Activated naive CD4-positive, alpha-beta T cell treated with anti-CD3 and anti-CD28 coated beads for 36 hours (primary cell): ENCODE measurements at regions not wholly inside any gene's neighbourhood (a gene's known extent, or its start where the extent isn't known, plus 50 kb on each side); places are given as distances from the start of the nearest gene placed in this dataset.

Source experiments
- CTCF ChIA-PET: fragments of 350-600 bp; sonication (Branson Sonifier 250); formaldehyde crosslinking; loops from one replicate; lab custom pipeline; 2021; ENCODE audit warnings: antibody characterized with exemption; lab: Charles Lee
- DNase-seq: peaks from one replicate; pipeline ENCODE4 v3.0.0-alpha.2; 2020
- H3K27ac Mint-ChIP-seq: one replicate; pipeline ENCODE4 v1.8.0; 2021; ENCODE audit warnings: mild to moderate bottlenecking, mixed read lengths
- H3K27me3 Mint-ChIP-seq: one replicate; pipeline ENCODE4 v1.8.0; 2021; ENCODE audit warnings: low read depth, mixed read lengths
- H3K36me3 Mint-ChIP-seq: one replicate; pipeline ENCODE4 v1.8.0; 2021; ENCODE audit warnings: low read depth, mixed read lengths
- H3K4me1 Mint-ChIP-seq: one replicate; pipeline ENCODE4 v1.8.0; 2021; ENCODE audit warnings: low read depth, mixed read lengths
- H3K4me3 Mint-ChIP-seq: one replicate; pipeline ENCODE4 v1.8.0; 2021; ENCODE audit warnings: mild to moderate bottlenecking, moderate library complexity, mixed read lengths
- H3K9me3 Mint-ChIP-seq: one replicate; pipeline ENCODE4 v1.8.0; 2021; ENCODE audit warnings: mixed read lengths
- intact Hi-C: fragments of 100-400 bp; cut with micrococcal nuclease; formaldehyde crosslinking; loops from one replicate; pipeline ENCODE4 v1.15.1; 2023

GRCh38 chr3:117580806-117581205 lies 871.2 kb downstream of the TUSC7 start:
- no peak for DNase-seq
- CTCF ChIA-PET = no interaction called here
- no peaks in the 10 kb centered on the region for H3K27me3 Mint-ChIP-seq
- no peaks in the 10 kb centered on the region for H3K36me3 Mint-ChIP-seq
- no peak overlapping the region for H3K4me3 Mint-ChIP-seq
- intact Hi-C loops = no loop called here
- peaks cover 13% of the 10 kb centered on the region for H3K9me3 Mint-ChIP-seq
- no peak overlapping the region for H3K27ac Mint-ChIP-seq
- no peaks in the 10 kb centered on the region for H3K4me1 Mint-ChIP-seq

GRCh38 chr3:117586161-117586560 lies 876.6 kb downstream of the TUSC7 start:
- CTCF ChIA-PET = no interaction called here
- no peaks in the 10 kb centered on the region for H3K36me3 Mint-ChIP-seq
- no peaks in the 10 kb centered on the region for H3K4me1 Mint-ChIP-seq
- peaks cover 1% of the 10 kb centered on the region for H3K9me3 Mint-ChIP-seq
- H3K27me3 Mint-ChIP-seq = no peaks in the 10 kb centered on the region
- no peak for DNase-seq
- intact Hi-C loops = no loop called here
- no peak overlapping the region for H3K27ac Mint-ChIP-seq
- H3K4me3 Mint-ChIP-seq = no peak overlapping the region

- Mint-ChIP-seq H3K9me3 (peaks cover 3% of the 10 kb centered on the region), H3K27ac (no peak overlapping the region), H3K27me3 (no peaks in the 10 kb centered on the region), H3K36me3 (no peaks in the 10 kb centered on the region), H3K4me3 (no peak overlapping the region), H3K4me1 (no peaks in the 10 kb centered on the region)
- CTCF ChIA-PET = no interaction called here
- intact Hi-C loops = no loop called here
- no peak for DNase-seq
Measured at GRCh38 chr3:117587416-117587815, 877.8 kb downstream of the TUSC7 start.

DNA sequence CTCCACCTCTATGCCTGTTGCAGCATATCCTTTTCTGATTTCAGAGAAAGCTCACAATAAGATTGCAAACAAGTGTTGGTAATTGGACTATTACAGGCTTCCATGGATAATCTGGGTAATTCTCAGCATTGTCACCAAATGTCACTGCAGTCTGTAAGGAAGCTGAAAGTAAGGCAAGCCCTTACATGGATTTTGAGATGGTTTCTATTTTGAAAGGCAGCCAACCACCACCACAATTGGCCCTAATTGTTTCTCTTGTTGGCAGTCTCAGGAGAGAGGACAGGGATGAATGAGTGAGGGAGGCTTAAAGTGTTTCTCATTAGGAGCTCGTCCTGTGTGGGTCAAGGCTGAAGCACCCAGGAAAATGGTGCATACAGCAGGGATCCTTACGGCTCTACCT lies 879.9 kb downstream of the TUSC7 start:
- Mint-ChIP-seq H3K4me3 (no peak overlapping the region), H3K9me3 (peaks cover 1% of the 10 kb centered on the region), H3K27me3 (no peaks in the 10 kb centered on the region), H3K36me3 (no peaks in the 10 kb centered on the region), H3K4me1 (no peaks in the 10 kb centered on the region), H3K27ac (no peak overlapping the region)
- CTCF ChIA-PET = no interaction called here
- no peak for DNase-seq
- intact Hi-C loops = no loop called here

DNA sequence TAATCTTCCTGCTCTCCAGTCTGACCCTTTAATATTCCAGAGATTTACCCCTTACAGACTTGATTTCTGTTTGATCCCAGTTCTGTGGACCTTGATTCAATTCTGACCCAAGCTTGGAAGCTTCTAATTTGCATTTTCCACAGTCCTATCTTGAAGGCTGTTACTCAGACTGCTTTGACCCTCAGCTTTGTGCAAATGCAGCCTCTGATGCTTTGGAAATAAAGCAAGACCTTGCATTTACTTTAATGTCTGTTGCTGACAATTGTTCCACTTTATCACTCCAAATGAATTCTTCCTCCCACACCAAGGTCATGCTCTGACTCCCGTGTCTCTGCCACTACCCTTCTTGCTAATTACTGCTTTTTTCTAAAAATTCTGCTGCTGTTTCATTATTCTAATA lies 886.0 kb downstream of the TUSC7 start:
- no peak for DNase-seq
- no peaks in the 10 kb centered on the region for H3K27me3 Mint-ChIP-seq
- no peak overlapping the region for H3K4me3 Mint-ChIP-seq
- no peaks in the 10 kb centered on the region for H3K4me1 Mint-ChIP-seq
- intact Hi-C loops = no loop called here
- H3K9me3 Mint-ChIP-seq = peaks cover 1% of the 10 kb centered on the region
- CTCF ChIA-PET = no interaction called here
- no peaks in the 10 kb centered on the region for H3K36me3 Mint-ChIP-seq
- no peak overlapping the region for H3K27ac Mint-ChIP-seq

- DNase-seq = no peak
- no peak overlapping the region for H3K27ac Mint-ChIP-seq
- no peak overlapping the region for H3K4me3 Mint-ChIP-seq
- no peaks in the 10 kb centered on the region for H3K27me3 Mint-ChIP-seq
- no peaks in the 10 kb centered on the region for H3K36me3 Mint-ChIP-seq
- CTCF ChIA-PET = no interaction called here
- no peaks in the 10 kb centered on the region for H3K4me1 Mint-ChIP-seq
- intact Hi-C loops = no loop called here
- H3K9me3 Mint-ChIP-seq = peaks cover 1% of the 10 kb centered on the region
Measured at GRCh38 chr3:117596503-117596902, 886.9 kb downstream of the TUSC7 start.

DNA sequence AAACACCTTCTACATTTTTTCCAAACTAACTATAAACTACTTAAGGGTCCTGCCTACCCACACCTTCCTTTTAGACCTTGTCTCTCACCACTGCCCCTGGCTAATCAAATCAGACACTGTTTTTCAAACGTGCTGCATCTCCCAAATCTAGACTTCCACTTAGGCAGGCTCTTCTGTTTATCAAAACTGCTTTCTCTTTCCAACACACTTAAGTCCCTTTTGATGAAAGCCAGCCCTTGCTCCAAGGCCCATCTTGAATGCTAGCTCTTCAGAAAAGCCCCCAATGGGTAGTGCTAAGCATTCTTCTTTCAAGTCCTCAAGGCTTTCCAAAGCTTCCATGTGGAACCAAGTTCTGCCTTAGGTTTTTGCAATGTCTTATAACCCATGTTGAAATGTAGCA lies 888.3 kb downstream of the TUSC7 start:
- Mint-ChIP-seq H3K36me3 (no peaks in the 10 kb centered on the region), H3K4me3 (no peak overlapping the region), H3K9me3 (peaks cover 2% of the 10 kb centered on the region), H3K27me3 (no peaks in the 10 kb centered on the region), H3K27ac (no peak overlapping the region), H3K4me1 (no peaks in the 10 kb centered on the region)
- CTCF ChIA-PET = no interaction called here
- DNase-seq = no peak
- intact Hi-C loops = no loop called here

DNA sequence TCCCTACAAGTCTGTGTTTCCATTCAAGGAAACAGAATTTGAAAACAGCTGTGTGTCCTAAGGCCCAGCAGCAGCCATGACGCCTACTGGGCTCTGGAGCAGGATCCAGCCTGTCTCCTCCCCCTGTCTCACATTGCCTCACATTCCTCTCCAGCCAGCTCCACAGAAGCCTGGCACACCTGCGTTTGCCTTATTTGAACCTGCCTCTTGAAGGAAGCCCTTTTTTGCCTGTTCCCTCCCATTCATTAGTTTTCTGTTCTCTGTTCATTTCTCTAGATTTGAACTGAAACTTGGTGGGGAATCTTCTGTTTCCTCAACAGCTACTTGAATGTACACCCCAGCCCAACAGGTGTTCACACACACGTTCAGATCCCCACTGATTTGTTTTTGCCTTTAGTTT lies 890.5 kb downstream of the TUSC7 start:
- CTCF ChIA-PET = no interaction called here
- H3K9me3 Mint-ChIP-seq = peaks cover 2% of the 10 kb centered on the region
- H3K27ac Mint-ChIP-seq = no peak overlapping the region
- no peak overlapping the region for H3K4me3 Mint-ChIP-seq
- H3K36me3 Mint-ChIP-seq = no peaks in the 10 kb centered on the region
- DNase-seq = no peak
- intact Hi-C loops = no loop called here
- H3K4me1 Mint-ChIP-seq = no peaks in the 10 kb centered on the region
- no peaks in the 10 kb centered on the region for H3K27me3 Mint-ChIP-seq

- Mint-ChIP-seq H3K4me3 (no peak overlapping the region), H3K9me3 (peaks cover 2% of the 10 kb centered on the region), H3K36me3 (no peaks in the 10 kb centered on the region), H3K27ac (no peak overlapping the region), H3K4me1 (no peaks in the 10 kb centered on the region), H3K27me3 (no peaks in the 10 kb centered on the region)
- intact Hi-C loops = no loop called here
- CTCF ChIA-PET = no interaction called here
- DNase-seq = no peak
Measured at GRCh38 chr3:117600666-117601065, 891.1 kb downstream of the TUSC7 start.

- CTCF ChIA-PET = no interaction called here
- no peak for DNase-seq
- H3K27me3 Mint-ChIP-seq = no peaks in the 10 kb centered on the region
- H3K4me1 Mint-ChIP-seq = no peaks in the 10 kb centered on the region
- H3K9me3 Mint-ChIP-seq = peaks cover 2% of the 10 kb centered on the region
- no peak overlapping the region for H3K27ac Mint-ChIP-seq
- intact Hi-C loops = no loop called here
- no peak overlapping the region for H3K4me3 Mint-ChIP-seq
- H3K36me3 Mint-ChIP-seq = no peaks in the 10 kb centered on the region
Measured at GRCh38 chr3:117602058-117602644, 892.6 kb downstream of the TUSC7 start.

- H3K27me3 Mint-ChIP-seq = no peaks in the 10 kb centered on the region
- no peaks in the 10 kb centered on the region for H3K4me1 Mint-ChIP-seq
- H3K9me3 Mint-ChIP-seq = peaks cover 2% of the 10 kb centered on the region
- no peak overlapping the region for H3K4me3 Mint-ChIP-seq
- intact Hi-C loops = no loop called here
- no peak overlapping the region for H3K27ac Mint-ChIP-seq
- no peak for DNase-seq
- CTCF ChIA-PET = interaction anchor here (0.5 kb wide), 1 partner anchor 1282 kb away, joined by 3 read pairs; no protein-coding TSS in a partner anchor
- no peaks in the 10 kb centered on the region for H3K36me3 Mint-ChIP-seq
Measured at GRCh38 chr3:117603097-117603496, 893.5 kb downstream of the TUSC7 start.

DNA sequence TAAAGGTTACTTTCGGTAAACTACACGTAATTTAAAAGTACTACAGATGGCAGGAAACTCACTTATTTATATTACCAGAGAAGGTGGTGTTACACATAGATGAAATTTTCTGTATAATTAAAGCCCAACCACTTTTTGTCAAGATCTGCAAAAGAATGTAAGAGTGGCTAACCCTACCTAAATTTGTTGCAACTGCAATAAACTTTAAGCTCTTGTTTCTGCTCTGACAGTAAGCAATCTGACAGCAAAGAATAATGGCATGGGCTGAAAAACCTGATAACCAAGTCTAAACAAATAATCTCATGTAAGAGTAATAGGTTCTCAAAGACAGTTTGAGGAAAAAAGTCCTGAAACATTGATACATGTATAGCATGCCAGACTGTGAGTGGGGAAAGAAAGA lies 897.3 kb downstream of the TUSC7 start:
- no peaks in the 10 kb centered on the region for H3K4me1 Mint-ChIP-seq
- no peaks in the 10 kb centered on the region for H3K27me3 Mint-ChIP-seq
- peaks cover 2% of the 10 kb centered on the region for H3K9me3 Mint-ChIP-seq
- intact Hi-C loops = no loop called here
- H3K36me3 Mint-ChIP-seq = no peaks in the 10 kb centered on the region
- no peak overlapping the region for H3K4me3 Mint-ChIP-seq
- CTCF ChIA-PET = no interaction called here
- H3K27ac Mint-ChIP-seq = no peak overlapping the region
- no peak for DNase-seq

DNA sequence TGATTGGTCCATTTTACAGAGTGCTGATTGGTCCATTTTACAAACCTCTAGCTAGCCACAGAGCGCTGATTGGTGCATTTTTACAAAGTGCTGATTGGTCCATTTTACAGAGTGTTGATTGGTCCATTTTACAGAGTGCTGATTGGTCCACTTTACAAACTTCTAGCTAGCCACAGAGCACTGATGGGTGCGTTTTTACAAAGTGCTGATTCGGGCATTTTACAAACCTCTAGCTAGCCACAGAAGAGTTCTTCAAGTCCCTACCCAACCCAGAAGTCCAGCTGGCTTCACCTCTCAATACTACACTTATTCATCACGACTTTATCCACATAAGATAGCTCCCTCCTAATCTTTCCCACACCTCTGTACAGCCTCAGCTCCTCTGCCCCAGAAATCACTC lies 899.8 kb downstream of the TUSC7 start:
- intact Hi-C loops = no loop called here
- H3K4me3 Mint-ChIP-seq = no peak overlapping the region
- no peak for DNase-seq
- H3K36me3 Mint-ChIP-seq = no peaks in the 10 kb centered on the region
- no peaks in the 10 kb centered on the region for H3K27me3 Mint-ChIP-seq
- no peaks in the 10 kb centered on the region for H3K4me1 Mint-ChIP-seq
- CTCF ChIA-PET = no interaction called here
- H3K27ac Mint-ChIP-seq = no peak overlapping the region
- H3K9me3 Mint-ChIP-seq = peaks cover 1% of the 10 kb centered on the region

- no peaks in the 10 kb centered on the region for H3K36me3 Mint-ChIP-seq
- DNase-seq = no peak
- no peak overlapping the region for H3K4me3 Mint-ChIP-seq
- CTCF ChIA-PET = no interaction called here
- H3K4me1 Mint-ChIP-seq = no peaks in the 10 kb centered on the region
- intact Hi-C loops = no loop called here
- no peak overlapping the region for H3K27ac Mint-ChIP-seq
- H3K27me3 Mint-ChIP-seq = no peaks in the 10 kb centered on the region
- peaks cover 1% of the 10 kb centered on the region for H3K9me3 Mint-ChIP-seq
Measured at GRCh38 chr3:117610156-117610555, 900.6 kb downstream of the TUSC7 start.
